Tibial nerve (tissue), 4 donors: ENCODE measurements at regions not wholly inside any gene's neighbourhood (a gene's known extent, or its start where the extent isn't known, plus 50 kb on each side); places are given as distances from the start of the nearest gene placed in this dataset.

Experiments
- CTCF ChIP-seq, 5 experiments: fragments of 200-600 bp in 3 of 5; fragments of 450-650 bp in 2 of 5; sonication (generic) in 3 of 5; IDR thresholded peaks; one replicate each; pipeline ENCODE4 v1.5.1; 2016 to 2019; ENCODE audit warnings: antibody characterized with exemption in 5 of 5, mild to moderate bottlenecking in 3 of 5, moderate library complexity in 2 of 5
- EP300 ChIP-seq, 2 donors: sonication (generic); formaldehyde crosslinking; IDR thresholded peaks; one replicate each; pipeline ENCODE4 v1.6.1; 2017; ENCODE audit warnings: antibody characterized with exemption in 2 of 2, mild to moderate bottlenecking in 1 of 2

- no peak for TF ChIP-seq EP300 (IDR thresholded peaks at IDR 0.05)
- TF ChIP-seq CTCF (IDR thresholded peaks at IDR 0.05) = no peak
Observed at GRCh38 chr11:100445231-100445735, 241.8 kb upstream of the ARHGAP42 start.
